ENCODE measurements at regions not wholly inside any gene's neighbourhood (a gene's known extent, or its start where the extent isn't known, plus 50 kb on each side); places are given as distances from the start of the nearest gene placed in this dataset.

GRCh38 chr1:143643148-143643885 is 328.5 kb downstream of the FAM72C start:
- no peak overlapping the region for H3K4me3 ChIP-seq
- no peaks in the 10 kb centered on the region for H3K36me3 ChIP-seq
- no peaks in the 10 kb centered on the region for H3K9me3 ChIP-seq
- no peaks in the 10 kb centered on the region for H3K27me3 ChIP-seq
- no peak for TF ChIP-seq CTCF (IDR thresholded peaks at IDR 0.05)
- TF ChIP-seq POLR2A (IDR thresholded peaks at IDR 0.05), result no peak
- no peak overlapping the region for H3K27ac ChIP-seq
- DNase-seq, result no peak
- H3K4me1 ChIP-seq, result no peaks in the 10 kb centered on the region

- no peak for DNase-seq
These were observed 345.9 kb downstream of the FAM72C start for GRCh38 chr1:143625886-143626285.

GRCh38 chr1:143619851-143620250 is 351.9 kb downstream of the FAM72C start:
- TF ChIP-seq CTCF (IDR thresholded peaks at IDR 0.05) (no peak), POLR2A (IDR thresholded peaks at IDR 0.05) (no peak)
- Histone ChIP-seq H3K27me3 (no peaks in the 10 kb centered on the region), H3K27ac (no peak overlapping the region), H3K4me1 (no peaks in the 10 kb centered on the region), H3K36me3 (no peaks in the 10 kb centered on the region), H3K9me3 (no peaks in the 10 kb centered on the region), H3K4me3 (no peak overlapping the region)
- DNase-seq, result no peak

More at GRCh38 chr1:143625886-143626285, 345.9 kb downstream of the FAM72C start:
- Histone ChIP-seq H3K27ac (no peak overlapping the region), H3K4me3 (no peak overlapping the region), H3K27me3 (no peaks in the 10 kb centered on the region), H3K36me3 (no peaks in the 10 kb centered on the region), H3K4me1 (no peaks in the 10 kb centered on the region), H3K9me3 (no peaks in the 10 kb centered on the region)
- TF ChIP-seq POLR2A (IDR thresholded peaks at IDR 0.05) (no peak), CTCF (IDR thresholded peaks at IDR 0.05) (no peak)

- no peak for DNase-seq
- TF ChIP-seq CTCF (IDR thresholded peaks at IDR 0.05), result no peak
- no peak for TF ChIP-seq POLR2A (IDR thresholded peaks at IDR 0.05)
- no peaks in the 10 kb centered on the region for H3K9me3 ChIP-seq
These were observed 360.6 kb downstream of the FAM72C start for GRCh38 chr1:143611159-143611558.

GRCh38 chr1:143610196-143610595 is 361.6 kb downstream of the FAM72C start:
- no peak overlapping the region for H3K4me3 ChIP-seq
- no peaks in the 10 kb centered on the region for H3K4me1 ChIP-seq
- H3K27ac ChIP-seq, result no peak overlapping the region
- H3K27me3 ChIP-seq, result no peaks in the 10 kb centered on the region
- H3K9me3 ChIP-seq, result no peaks in the 10 kb centered on the region
- TF ChIP-seq POLR2A (IDR thresholded peaks at IDR 0.05) (no peak), CTCF (IDR thresholded peaks at IDR 0.05) (no peak)
- no peak for DNase-seq
- no peaks in the 10 kb centered on the region for H3K36me3 ChIP-seq

More at GRCh38 chr1:143611159-143611558, 360.6 kb downstream of the FAM72C start:
- Histone ChIP-seq H3K36me3 (no peaks in the 10 kb centered on the region), H3K27me3 (no peaks in the 10 kb centered on the region), H3K4me3 (no peak overlapping the region), H3K4me1 (no peaks in the 10 kb centered on the region), H3K27ac (no peak overlapping the region)

All from Peyer's patch (tissue), 4 donors.